Smooth muscle cell of the brain vasculature (primary cell): ENCODE measurements at regions not wholly inside any gene's neighbourhood (a gene's known extent, or its start where the extent isn't known, plus 50 kb on each side); places are given as distances from the start of the nearest gene placed in this dataset.

Source experiments
- DNase-seq: peaks from one replicate; pipeline ENCODE4 v3.0.0-alpha.2; 2012; ENCODE audit warnings: low read depth, low spot score

GRCh38 chr6:71123051-71123450 lies 165.6 kb upstream of the OGFRL1 start:
- no peak for DNase-seq

DNA sequence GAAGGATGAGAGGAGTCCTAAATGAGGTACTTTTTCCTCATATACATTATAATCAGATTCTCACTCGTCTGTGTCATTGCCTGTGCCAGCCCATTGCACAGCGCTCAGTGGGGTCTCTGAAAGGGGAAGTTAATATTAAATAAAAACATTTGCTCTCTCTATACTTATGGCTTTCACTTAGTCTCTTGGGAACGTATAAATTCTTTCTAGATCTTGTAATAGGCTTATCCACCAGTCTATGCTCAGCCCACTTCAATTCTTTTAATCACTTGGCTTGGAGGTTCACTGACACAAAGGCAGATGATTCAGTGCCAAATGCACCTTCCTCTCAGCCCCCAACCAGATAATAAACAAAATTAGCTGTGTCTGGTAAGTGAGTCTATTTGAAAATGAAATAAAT lies 164.3 kb upstream of the OGFRL1 start:
- DNase-seq = no peak

- DNase-seq = no peak
Measured at GRCh38 chr6:71125216-71125615, 163.4 kb upstream of the OGFRL1 start.

GRCh38 chr6:71126506-71126905 lies 162.1 kb upstream of the OGFRL1 start:
- no peak for DNase-seq

GRCh38 chr6:71127374-71127773 lies 161.2 kb upstream of the OGFRL1 start:
- no peak for DNase-seq

- no peak for DNase-seq
Measured at GRCh38 chr6:71130277-71130676, 158.3 kb upstream of the OGFRL1 start.

DNA sequence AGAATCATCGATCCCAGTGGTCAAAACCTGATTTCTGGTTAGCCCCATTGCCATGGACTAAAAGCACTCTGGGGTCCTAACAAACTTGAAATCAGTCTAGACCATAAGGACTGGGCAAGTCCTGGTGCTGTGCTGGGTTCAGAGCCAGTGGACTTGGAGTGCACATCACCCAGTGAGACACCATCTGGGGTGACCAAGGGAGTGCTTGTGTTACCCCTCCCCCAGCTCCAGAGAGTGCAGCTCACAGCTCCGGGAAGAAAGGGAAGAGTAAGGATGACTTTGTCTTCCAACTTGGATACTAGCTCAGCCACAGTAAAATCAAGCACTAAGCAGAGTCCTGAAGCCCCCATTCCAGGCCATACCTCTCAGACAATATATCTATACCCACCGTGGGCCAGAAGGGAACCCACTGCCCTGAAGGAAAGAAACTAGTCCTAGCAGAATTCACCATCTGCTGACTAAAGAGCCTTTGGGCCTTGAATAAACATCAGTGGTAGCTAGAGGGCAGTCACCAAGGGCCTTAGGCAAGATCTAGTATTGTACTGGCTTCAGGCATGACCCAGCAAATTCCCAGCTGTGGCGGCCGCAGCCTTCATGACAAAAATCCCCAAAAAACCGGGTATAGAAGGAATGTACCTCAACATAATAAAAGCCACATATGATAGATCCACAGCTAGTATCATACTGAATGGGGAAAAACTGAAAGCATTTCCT lies 153.5 kb upstream of the OGFRL1 start:
- no peak for DNase-seq

DNA sequence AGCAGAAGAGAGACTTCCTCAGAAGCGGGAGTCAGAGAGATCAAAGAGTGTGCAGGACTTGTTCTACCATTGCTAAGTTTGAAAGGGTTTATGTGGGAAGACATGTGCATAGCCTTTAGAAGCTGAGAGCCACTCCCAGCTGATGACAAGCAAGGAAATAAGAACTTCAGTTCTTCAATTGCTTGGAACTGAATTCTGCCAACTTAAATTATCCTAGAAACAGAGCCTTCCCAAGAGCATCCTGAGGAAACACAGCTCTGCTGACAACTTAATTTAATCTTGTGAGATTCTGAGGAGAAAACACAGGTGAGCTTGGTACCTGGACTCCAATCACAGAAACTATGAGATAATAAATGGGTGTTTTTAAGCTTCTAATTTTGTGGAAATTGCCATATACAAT lies 150.6 kb upstream of the OGFRL1 start:
- no peak for DNase-seq

DNA sequence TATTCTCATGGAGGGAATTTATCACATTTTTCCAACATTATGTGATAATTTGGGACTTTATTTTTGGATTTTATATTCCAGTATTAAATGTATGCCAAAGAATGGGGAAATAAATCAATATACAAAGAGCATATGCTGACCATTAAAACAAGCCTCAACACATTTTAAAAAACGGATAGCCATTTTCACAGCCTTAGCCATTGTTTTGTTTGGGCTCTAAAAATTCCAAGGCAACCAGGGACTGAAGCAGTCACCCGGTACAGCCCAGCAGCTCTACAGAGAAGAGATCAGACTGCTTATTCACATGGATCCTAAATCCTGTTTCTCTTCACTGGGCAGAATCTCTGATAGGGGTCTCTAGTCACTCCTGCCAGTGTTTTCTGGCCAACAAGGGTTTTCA lies 150.2 kb upstream of the OGFRL1 start:
- no peak for DNase-seq

GRCh38 chr6:71139249-71139648 lies 149.4 kb upstream of the OGFRL1 start:
- DNase-seq = no peak

- no peak for DNase-seq
Measured at GRCh38 chr6:71153755-71154325, 134.8 kb upstream of the OGFRL1 start.

GRCh38 chr6:71157345-71157744 lies 131.3 kb upstream of the OGFRL1 start:
- DNase-seq = no peak

- no peak for DNase-seq
Measured at GRCh38 chr6:71164890-71165289, 123.7 kb upstream of the OGFRL1 start.

DNA sequence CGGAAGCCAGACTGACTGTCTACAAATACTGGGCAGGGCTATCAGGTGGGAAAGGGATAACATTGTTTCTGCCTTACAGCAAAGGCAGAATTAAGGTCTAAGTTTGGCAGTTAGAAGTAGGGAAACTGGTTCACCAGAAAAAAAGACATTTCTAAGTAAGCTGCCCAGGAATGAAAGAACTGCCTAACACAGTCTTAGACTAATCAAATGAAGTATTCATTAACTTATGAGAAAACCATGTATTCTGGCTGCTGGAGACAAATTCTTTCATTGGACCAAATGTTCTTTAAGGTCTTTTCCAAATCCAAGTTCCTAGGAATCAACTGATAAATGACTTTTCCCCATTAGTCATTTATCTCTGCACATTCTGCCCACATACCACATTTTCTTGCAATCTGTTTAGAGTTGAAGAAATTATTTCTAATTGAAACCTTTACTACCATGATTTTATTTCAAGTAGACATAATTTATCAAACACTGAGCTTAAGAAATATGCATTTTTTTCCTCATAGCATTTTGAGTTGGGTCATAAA lies 120.3 kb upstream of the OGFRL1 start:
- DNase-seq = no peak

GRCh38 chr6:71171497-71172070 lies 117.0 kb upstream of the OGFRL1 start:
- DNase-seq = no peak

DNA sequence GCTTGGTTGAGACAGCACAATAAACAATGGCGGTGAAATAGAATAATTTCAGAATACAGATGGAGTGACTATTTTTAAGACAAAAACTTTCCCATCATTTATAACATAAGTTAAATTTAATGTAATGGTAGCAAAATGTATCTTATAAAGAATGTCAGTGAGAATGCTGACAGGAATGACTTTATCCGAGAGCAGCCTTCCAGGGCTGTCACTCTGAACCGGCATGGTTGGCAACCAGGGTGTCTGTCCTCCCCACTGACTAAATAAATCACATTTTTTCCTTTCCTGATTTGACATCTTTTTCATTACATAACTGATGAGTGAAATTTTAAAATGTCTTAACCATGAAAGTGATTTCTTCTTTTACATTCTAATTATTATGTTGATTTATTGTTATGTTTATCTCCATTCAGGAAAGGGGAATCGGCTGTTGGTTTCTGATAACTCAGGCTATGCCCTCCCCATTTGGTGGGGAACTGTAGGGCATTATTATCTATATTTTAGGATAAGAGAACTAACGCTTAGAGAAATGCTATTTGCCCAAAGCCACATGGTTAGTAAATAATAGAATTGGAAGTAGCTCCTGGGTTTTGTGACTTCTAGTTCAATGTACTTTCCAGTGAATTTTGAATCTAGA lies 109.2 kb upstream of the OGFRL1 start:
- DNase-seq = no peak

DNA sequence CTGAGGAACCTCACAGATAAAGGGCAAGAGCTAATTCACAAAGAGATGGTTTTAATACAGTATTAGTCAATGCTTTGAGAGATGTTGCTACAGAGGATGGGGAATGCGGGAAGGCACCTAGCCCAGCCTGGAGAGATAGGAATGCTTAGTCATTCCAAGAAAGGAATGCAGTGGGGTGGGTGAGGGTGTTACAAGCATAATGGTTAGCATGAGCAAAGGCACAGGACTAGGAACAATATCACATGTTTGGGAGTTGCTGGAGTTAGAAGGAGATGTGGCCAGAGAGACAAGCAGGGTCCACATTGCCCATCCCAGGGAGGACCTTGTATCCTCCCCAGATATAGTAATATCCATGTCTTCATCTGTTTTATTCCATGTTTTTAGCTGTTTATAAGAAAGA lies 107.0 kb upstream of the OGFRL1 start:
- DNase-seq = no peak

- no peak for DNase-seq
Measured at GRCh38 chr6:71187141-71187540, 101.5 kb upstream of the OGFRL1 start.

DNA sequence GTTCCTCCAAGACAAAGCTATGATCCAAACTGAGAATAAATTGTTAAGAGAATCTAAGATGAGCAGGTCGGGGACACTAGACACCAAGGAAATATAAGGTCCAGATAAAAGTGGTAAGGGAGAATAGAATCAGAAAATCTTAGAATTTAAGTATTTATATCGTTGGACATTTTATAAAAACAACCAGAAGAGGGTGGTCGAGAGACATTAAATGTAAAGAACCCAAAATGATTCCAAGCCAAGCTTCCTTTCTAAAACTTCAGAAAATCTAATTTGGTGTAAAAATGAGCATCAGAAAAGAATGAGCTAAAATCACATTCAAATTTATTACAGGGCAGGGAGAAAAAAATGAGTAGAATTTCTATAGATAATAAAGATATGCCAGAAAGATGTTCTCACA lies 97.8 kb upstream of the OGFRL1 start:
- no peak for DNase-seq

DNA sequence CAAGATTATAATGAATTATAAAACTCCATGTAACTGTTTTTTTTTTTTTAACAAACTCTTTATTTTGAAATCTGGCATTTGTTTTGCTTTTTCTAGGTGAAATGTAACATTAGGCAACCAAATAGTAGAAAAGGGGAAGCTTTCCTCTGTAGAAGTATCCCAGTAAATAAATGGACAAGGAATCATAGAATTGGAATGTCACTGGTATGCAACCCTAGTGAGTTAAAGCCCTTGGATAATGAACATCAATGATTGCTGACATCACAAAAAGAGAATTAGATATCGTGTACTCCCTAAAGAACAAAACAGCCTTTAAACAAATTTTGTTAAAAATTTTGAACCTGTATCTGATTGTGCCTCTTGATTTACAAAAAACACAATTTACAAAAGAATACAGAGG lies 93.9 kb upstream of the OGFRL1 start:
- no peak for DNase-seq

GRCh38 chr6:71197267-71197666 lies 91.3 kb upstream of the OGFRL1 start:
- DNase-seq = no peak

- DNase-seq = no peak
Measured at GRCh38 chr6:71197780-71198179, 90.8 kb upstream of the OGFRL1 start.

- no peak for DNase-seq
Measured at GRCh38 chr6:71198908-71199307, 89.7 kb upstream of the OGFRL1 start.
